NT2/D1 (cell line): ENCODE measurements at regions not wholly inside any gene's neighbourhood (a gene's known extent, or its start where the extent isn't known, plus 50 kb on each side); places are given as distances from the start of the nearest gene placed in this dataset.
"Not testable (repeated sequence)": the region's sequence is repeated elsewhere in the genome, so short reads cannot be mapped to it uniquely, and the experiment has no call there.

Experiments used
- DNase-seq: peaks from one replicate; pipeline ENCODE4 v3.0.0-alpha.2; 2011; ENCODE audit warnings: low read depth, low spot score
- H3K27me3 ChIP-seq: 2 replicates; pipeline ENCODE4 v1.6.0; 2011; ENCODE audit warnings: mild to moderate bottlenecking; ENCODE audit not compliant: insufficient read length, insufficient read depth
- H3K36me3 ChIP-seq: 2 replicates; pipeline ENCODE4 v1.6.1; 2011; ENCODE audit warnings: mild to moderate bottlenecking, low read length, mixed read lengths; ENCODE audit not compliant: insufficient read depth, insufficient read length
- H3K4me1 ChIP-seq: 2 replicates; pipeline ENCODE4 v1.5.1; 2011; ENCODE audit not compliant: insufficient read depth, insufficient read length
- H3K4me3 ChIP-seq: 2 replicates; pipeline ENCODE4 v1.5.1; 2011; ENCODE audit warnings: low read depth; ENCODE audit not compliant: insufficient read length
- H3K9ac ChIP-seq: 2 replicates; pipeline ENCODE4 v1.6.0; 2011; ENCODE audit warnings: low read depth; ENCODE audit not compliant: insufficient read length
- H3K9me3 ChIP-seq: 2 replicates; pipeline ENCODE4 v1.5.1; 2011; ENCODE audit warnings: mild to moderate bottlenecking, low read length; ENCODE audit not compliant: insufficient read depth
- SUZ12 ChIP-seq: IDR thresholded peaks from 2 replicates; pipeline ENCODE4 v1.6.1; 2011; ENCODE audit not compliant: insufficient read length, insufficient read depth; ENCODE audit errors: extremely low read depth
- YY1 ChIP-seq: IDR thresholded peaks from 2 replicates; pipeline ENCODE4 v1.6.1; 2011; ENCODE audit not compliant: insufficient read length, insufficient read depth
- ZNF274 ChIP-seq: IDR thresholded peaks from 2 replicates; pipeline ENCODE4 v1.6.1; 2011; ENCODE audit warnings: mild to moderate bottlenecking, low read depth, low read length

- H3K27me3 ChIP-seq: no peaks in the 10 kb centered on the region
- no peak for TF ChIP-seq YY1
- H3K4me1 ChIP-seq: no peaks in the 10 kb centered on the region
- no peaks in the 10 kb centered on the region for H3K36me3 ChIP-seq
- peaks cover 14% of the 10 kb centered on the region; the same call in 1 of the 2 replicates for H3K9me3 ChIP-seq
- no peak overlapping the region for H3K4me3 ChIP-seq
- H3K9ac ChIP-seq: no peak overlapping the region
- no peak for DNase-seq
Observed at GRCh38 chr12:131192951-131193350, 239.2 kb downstream of the ADGRD1 start.

DNA sequence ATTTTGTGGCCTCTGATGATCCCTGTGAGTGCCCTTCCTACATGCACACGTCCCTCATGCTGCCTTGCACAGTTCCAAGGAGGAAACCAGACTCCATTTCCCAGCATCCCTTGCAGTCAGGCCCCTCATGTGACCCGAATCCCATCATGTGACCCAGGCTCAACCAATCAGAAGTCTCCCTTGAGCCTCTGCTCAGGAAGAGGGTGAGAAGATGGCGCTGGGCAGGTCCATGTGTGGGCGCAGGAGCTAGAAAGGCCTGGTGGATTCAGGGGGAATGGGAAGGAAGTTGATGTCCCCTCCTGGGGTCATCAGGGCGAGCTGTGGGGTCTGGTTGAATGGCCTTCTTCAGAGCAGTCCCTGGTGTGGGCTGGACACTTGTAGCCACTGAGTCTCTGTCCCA lies 240.5 kb downstream of the ADGRD1 start:
- Histone ChIP-seq H3K4me3 (no peak overlapping the region), H3K9ac (no peak overlapping the region), H3K27me3 (no peaks in the 10 kb centered on the region), H3K9me3 (peaks cover 7% of the 10 kb centered on the region; the same call in 1 of the 2 replicates), H3K36me3 (no peaks in the 10 kb centered on the region), H3K4me1 (no peaks in the 10 kb centered on the region)
- no peak for TF ChIP-seq YY1
- TF ChIP-seq SUZ12: no peak
- no peak for TF ChIP-seq ZNF274
- no peak for DNase-seq

GRCh38 chr12:131195796-131196195 lies 242.1 kb downstream of the ADGRD1 start:
- H3K9me3 ChIP-seq: peaks cover 7% of the 10 kb centered on the region; the same call in 1 of the 2 replicates
- TF ChIP-seq SUZ12: no peak
- no peak for TF ChIP-seq ZNF274
- TF ChIP-seq YY1: no peak

GRCh38 chr12:131196220-131196619 lies 242.5 kb downstream of the ADGRD1 start:
- no peaks in the 10 kb centered on the region for H3K27me3 ChIP-seq
- no peaks in the 10 kb centered on the region for H3K36me3 ChIP-seq
- TF ChIP-seq YY1: no peak
- no peak for TF ChIP-seq SUZ12
- TF ChIP-seq ZNF274: no peak
- no peak for DNase-seq
- no peak overlapping the region for H3K4me3 ChIP-seq
- H3K4me1 ChIP-seq: no peaks in the 10 kb centered on the region
- no peak overlapping the region for H3K9ac ChIP-seq
- H3K9me3 ChIP-seq: peaks cover 7% of the 10 kb centered on the region; the same call in 1 of the 2 replicates

More at GRCh38 chr12:131195796-131196195, 242.1 kb downstream of the ADGRD1 start:
- Histone ChIP-seq H3K4me3 (no peak overlapping the region), H3K36me3 (no peaks in the 10 kb centered on the region), H3K27me3 (no peaks in the 10 kb centered on the region), H3K4me1 (no peaks in the 10 kb centered on the region), H3K9ac (no peak overlapping the region)
- no peak for DNase-seq

- no peaks in the 10 kb centered on the region for H3K36me3 ChIP-seq
- H3K27me3 ChIP-seq: no peaks in the 10 kb centered on the region
- no peak for DNase-seq
- peaks cover 7% of the 10 kb centered on the region; the same call in 1 of the 2 replicates for H3K9me3 ChIP-seq
- TF ChIP-seq YY1 (no peak), ZNF274 (no peak), SUZ12 (no peak)
- H3K4me1 ChIP-seq: no peaks in the 10 kb centered on the region
- no peak overlapping the region for H3K4me3 ChIP-seq
- H3K9ac ChIP-seq: no peak overlapping the region
Observed at GRCh38 chr12:131197490-131197889, 243.8 kb downstream of the ADGRD1 start.

DNA sequence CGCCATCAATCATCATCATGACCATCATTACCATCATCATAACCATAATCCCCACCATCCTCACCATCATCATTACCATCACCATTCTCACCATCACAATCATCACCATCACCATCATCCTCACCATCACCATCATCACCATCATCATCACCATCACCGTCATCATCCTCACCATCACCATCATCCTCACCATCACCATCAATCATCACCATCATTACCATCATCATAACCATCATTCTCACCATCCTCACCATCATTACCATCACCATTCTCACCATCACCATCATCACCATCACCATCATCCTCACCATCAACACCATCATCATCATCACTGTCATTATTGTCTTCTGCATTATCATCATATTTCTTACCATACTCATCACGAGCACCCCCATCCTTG lies 245.5 kb downstream of the ADGRD1 start:
- peaks cover 2% of the 10 kb centered on the region; the same call in 1 of the 2 replicates for H3K9me3 ChIP-seq
- H3K9ac ChIP-seq: no peak overlapping the region
- no peak overlapping the region for H3K4me3 ChIP-seq
- no peaks in the 10 kb centered on the region for H3K27me3 ChIP-seq
- no peaks in the 10 kb centered on the region for H3K36me3 ChIP-seq
- H3K4me1 ChIP-seq: no peaks in the 10 kb centered on the region
- TF ChIP-seq ZNF274 (no peak), SUZ12 (no peak)
- no peak for DNase-seq

- DNase-seq, H3K4me1 ChIP-seq, H3K36me3 ChIP-seq, H3K4me3 ChIP-seq, H3K9me3 ChIP-seq, H3K9ac ChIP-seq, H3K27me3 ChIP-seq: not testable (repeated sequence)
Observed at GRCh38 chr12:131201912-131202311, 248.2 kb downstream of the ADGRD1 start.

DNA sequence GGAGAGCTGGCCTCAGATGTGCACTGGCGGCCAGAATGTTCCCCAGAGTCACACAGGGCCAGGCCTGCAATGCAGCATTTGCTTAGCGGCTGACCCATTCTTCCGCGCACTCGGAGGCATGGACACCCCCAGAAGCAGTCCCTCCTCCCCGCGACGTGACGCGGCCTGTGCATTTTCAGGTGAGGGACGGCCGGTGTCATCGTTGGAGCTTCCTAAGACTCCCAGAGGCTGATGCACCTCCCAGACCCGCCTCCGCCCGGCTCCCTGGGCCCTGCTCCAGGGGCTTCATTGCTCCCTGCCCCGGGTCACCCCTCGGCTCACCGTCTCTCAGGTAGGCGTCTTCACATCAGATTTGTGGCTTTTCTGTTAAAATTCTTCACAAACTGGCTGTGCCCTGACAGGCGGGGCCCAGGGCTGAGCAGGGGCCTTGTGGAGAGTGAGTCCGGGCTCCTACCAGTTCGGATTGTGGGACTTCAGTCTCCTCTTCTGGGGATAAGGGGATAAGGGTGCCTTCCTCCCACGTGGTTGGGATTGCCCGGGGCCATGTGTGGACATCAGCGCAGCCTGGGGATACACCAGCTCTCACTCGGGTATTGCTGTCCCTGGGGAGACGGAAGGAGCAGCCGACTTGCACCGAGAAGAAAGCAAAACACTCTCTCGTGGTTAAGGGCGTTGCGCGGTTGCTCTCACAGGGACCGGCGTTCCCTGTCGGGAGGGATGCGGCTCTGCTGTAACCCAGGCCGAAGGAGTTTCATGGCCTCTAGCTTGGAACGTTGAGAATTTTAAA lies 249.1 kb downstream of the ADGRD1 start:
- DNase-seq: no peak
- Histone ChIP-seq H3K27me3 (no peaks in the 10 kb centered on the region), H3K4me1 (no peaks in the 10 kb centered on the region), H3K9me3 (no peaks in the 10 kb centered on the region), H3K9ac (no peak overlapping the region), H3K4me3 (no peak overlapping the region), H3K36me3 (no peaks in the 10 kb centered on the region)
- TF ChIP-seq YY1 (no peak), SUZ12 (no peak)
